Left colon (tissue), 2 donors: ENCODE measurements at regions not wholly inside any gene's neighbourhood (a gene's known extent, or its start where the extent isn't known, plus 50 kb on each side); places are given as distances from the start of the nearest gene placed in this dataset.
"Not testable (repeated sequence)": the region's sequence is repeated elsewhere in the genome, so short reads cannot be mapped to it uniquely, and the experiment has no call there.

Experiments used
- ATAC-seq: fragments of 200-7000 bp; cut with Tn5 transposase; one replicate; pipeline ENCODE4 v1.9.1; 2020; ENCODE audit warnings: mild to moderate bottlenecking, moderate library complexity
- DNase-seq, 2 donors: peaks; one replicate each; pipeline ENCODE4 v3.0.0-alpha.2; 2020
- intact Hi-C, 2 donors: fragments of 100-400 bp; cut with DNase I in 1 of 2; cut with micrococcal nuclease in 1 of 2; formaldehyde crosslinking; loops; one replicate each; pipeline versions ENCODE4 v1.11.2 to v1.14.0; 2022; cut with DNase I, micrococcal nuclease
- donor health status: DM: no; HTN: no; CAD: no.
- donor health status: DM: yes; HTN: yes; CAD: no.

- DNase-seq, intact Hi-C loops, ATAC-seq: not testable (repeated sequence)
Measured at GRCh38 chr21:9572782-9573181, 948.6 kb upstream of the TPTE start.

GRCh38 chr21:9573528-9573927, 947.9 kb upstream of the TPTE start:
- ATAC-seq, intact Hi-C loops, DNase-seq: not testable (repeated sequence)

GRCh38 chr21:9579275-9579674, 942.1 kb upstream of the TPTE start:
- DNase-seq, ATAC-seq, intact Hi-C loops: not testable (repeated sequence)

GRCh38 chr21:9587941-9588340, 933.4 kb upstream of the TPTE start:
- intact Hi-C loops, ATAC-seq, DNase-seq: not testable (repeated sequence)

- DNase-seq, intact Hi-C loops, ATAC-seq: not testable (repeated sequence)
Measured at GRCh38 chr21:9592591-9592990, 928.8 kb upstream of the TPTE start.

- ATAC-seq, intact Hi-C loops: not testable (repeated sequence)
Measured at GRCh38 chr21:9593646-9594045, 927.7 kb upstream of the TPTE start.

GRCh38 chr21:9614011-9614410, 907.4 kb upstream of the TPTE start:
- DNase-seq, intact Hi-C loops, ATAC-seq: not testable (repeated sequence)

More at GRCh38 chr21:9593646-9594045, 927.7 kb upstream of the TPTE start:
- not testable (repeated sequence) for DNase-seq

- DNase-seq, ATAC-seq: not testable (repeated sequence)
Measured at GRCh38 chr21:9621121-9621793, 900.1 kb upstream of the TPTE start.

GRCh38 chr21:9628051-9628450, 893.3 kb upstream of the TPTE start:
- ATAC-seq, DNase-seq, intact Hi-C loops: not testable (repeated sequence)

More at GRCh38 chr21:9621121-9621793, 900.1 kb upstream of the TPTE start:
- intact Hi-C loops = not testable (repeated sequence)

- DNase-seq, ATAC-seq, intact Hi-C loops: not testable (repeated sequence)
Measured at GRCh38 chr21:9647409-9647808, 874.0 kb upstream of the TPTE start.

GRCh38 chr21:9648331-9648730, 873.1 kb upstream of the TPTE start:
- DNase-seq, intact Hi-C loops, ATAC-seq: not testable (repeated sequence)

- ATAC-seq, DNase-seq, intact Hi-C loops: not testable (repeated sequence)
Measured at GRCh38 chr21:9648947-9649720, 872.2 kb upstream of the TPTE start.

GRCh38 chr21:9652819-9653218, 868.6 kb upstream of the TPTE start:
- DNase-seq, intact Hi-C loops, ATAC-seq: not testable (repeated sequence)

GRCh38 chr21:9655221-9655620, 866.2 kb upstream of the TPTE start:
- ATAC-seq, DNase-seq, intact Hi-C loops: not testable (repeated sequence)

- ATAC-seq, DNase-seq, intact Hi-C loops: not testable (repeated sequence)
Measured at GRCh38 chr21:9656455-9656854, 864.9 kb upstream of the TPTE start.

- ATAC-seq, intact Hi-C loops: not testable (repeated sequence)
- DNase-seq = peak in 1 of 2 donors; percentile 19
Measured at GRCh38 chr21:9657779-9658178, 863.6 kb upstream of the TPTE start.

- ATAC-seq, DNase-seq, intact Hi-C loops: not testable (repeated sequence)
Measured at GRCh38 chr21:9659877-9660276, 861.5 kb upstream of the TPTE start.

GRCh38 chr21:9663914-9664729, 857.3 kb upstream of the TPTE start:
- ATAC-seq, DNase-seq, intact Hi-C loops: not testable (repeated sequence)

- intact Hi-C loops, ATAC-seq: not testable (repeated sequence)
Measured at GRCh38 chr21:9675811-9676210, 845.6 kb upstream of the TPTE start.

More at GRCh38 chr21:9675811-9676210, 845.6 kb upstream of the TPTE start:
- DNase-seq = not testable (repeated sequence)
